NCI-H1417 treated with DMSO at 0.1 percent for 48 hours (cell line): ENCODE measurements at regions not wholly inside any gene's neighbourhood (a gene's known extent, or its start where the extent isn't known, plus 50 kb on each side); places are given as distances from the start of the nearest gene placed in this dataset.

Source experiments
- DNase-seq: peaks from one replicate; lab custom pipeline; 2025; lab: John Stamatoyannopoulos, UW

- no peak for DNase-seq
Measured at GRCh38 chr14:97517566-97518234, 720.5 kb downstream of the VRK1 start.

GRCh38 chr14:97523936-97524335 lies 726.8 kb downstream of the VRK1 start:
- DNase-seq = no peak

- no peak for DNase-seq
Measured at GRCh38 chr14:97524589-97525319, 727.6 kb downstream of the VRK1 start.

- DNase-seq = no peak
Measured at GRCh38 chr14:97527993-97528392, 730.8 kb downstream of the VRK1 start.

GRCh38 chr14:97532052-97532451 lies 734.9 kb downstream of the VRK1 start:
- no peak for DNase-seq

GRCh38 chr14:97536421-97536820 lies 739.2 kb downstream of the VRK1 start:
- no peak for DNase-seq

- no peak for DNase-seq
Measured at GRCh38 chr14:97538749-97539410, 741.7 kb downstream of the VRK1 start.

- no peak for DNase-seq
Measured at GRCh38 chr14:97539411-97539795, 742.2 kb downstream of the VRK1 start.

- DNase-seq = no peak
Measured at GRCh38 chr14:97539884-97540283, 742.7 kb downstream of the VRK1 start.

- no peak for DNase-seq
Measured at GRCh38 chr14:97543221-97543620, 746.0 kb downstream of the VRK1 start.

- DNase-seq = no peak
Measured at GRCh38 chr14:97543816-97544215, 746.6 kb downstream of the VRK1 start.

GRCh38 chr14:97544571-97544970 lies 747.4 kb downstream of the VRK1 start:
- no peak for DNase-seq

GRCh38 chr14:97546491-97547230 lies 749.5 kb downstream of the VRK1 start:
- no peak for DNase-seq

- DNase-seq = no peak
Measured at GRCh38 chr14:97550463-97550862, 753.3 kb downstream of the VRK1 start.

GRCh38 chr14:97554597-97554996 lies 757.4 kb downstream of the VRK1 start:
- no peak for DNase-seq

GRCh38 chr14:97564334-97564733 lies 767.2 kb downstream of the VRK1 start:
- DNase-seq = no peak

- no peak for DNase-seq
Measured at GRCh38 chr14:97571201-97571600, 774.0 kb downstream of the VRK1 start.

- DNase-seq = no peak
Measured at GRCh38 chr14:97571866-97572555, 774.8 kb downstream of the VRK1 start.

- DNase-seq = no peak
Measured at GRCh38 chr14:97572583-97573458, 775.6 kb downstream of the VRK1 start.

GRCh38 chr14:97575677-97576076 lies 778.5 kb downstream of the VRK1 start:
- DNase-seq = no peak

- no peak for DNase-seq
Measured at GRCh38 chr14:97578982-97579548, 781.9 kb downstream of the VRK1 start.
